Kidney tubule cell (primary cell): ENCODE measurements at regions not wholly inside any gene's neighbourhood (a gene's known extent, or its start where the extent isn't known, plus 50 kb on each side); places are given as distances from the start of the nearest gene placed in this dataset.

ENCODE experiments used
- DNase-seq: peaks from one replicate; pipeline ENCODE4 v3.0.0-alpha.2; 2018; ENCODE audit warnings: low spot score

DNA sequence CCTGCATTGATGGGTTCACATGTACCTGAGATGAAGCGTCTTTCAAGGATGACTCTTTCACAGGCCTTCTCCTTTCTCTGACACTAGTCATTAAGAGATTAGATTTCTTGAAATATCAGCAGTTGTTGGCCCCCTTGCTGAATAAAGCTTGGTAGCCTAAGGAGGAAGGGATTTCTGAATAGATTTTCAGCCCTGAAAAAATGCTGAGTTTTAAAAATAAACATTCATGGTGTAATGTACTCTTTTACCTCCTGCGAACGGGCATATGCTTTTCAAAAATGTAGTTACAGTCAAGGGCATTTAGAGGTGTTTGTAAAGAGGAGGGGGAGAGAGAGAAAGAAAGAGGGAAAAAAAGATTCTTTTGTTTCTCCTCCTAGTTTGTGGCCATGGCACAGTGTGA, 222.7 kb downstream of the SOX4 start:
- DNase-seq, result no peak

DNA sequence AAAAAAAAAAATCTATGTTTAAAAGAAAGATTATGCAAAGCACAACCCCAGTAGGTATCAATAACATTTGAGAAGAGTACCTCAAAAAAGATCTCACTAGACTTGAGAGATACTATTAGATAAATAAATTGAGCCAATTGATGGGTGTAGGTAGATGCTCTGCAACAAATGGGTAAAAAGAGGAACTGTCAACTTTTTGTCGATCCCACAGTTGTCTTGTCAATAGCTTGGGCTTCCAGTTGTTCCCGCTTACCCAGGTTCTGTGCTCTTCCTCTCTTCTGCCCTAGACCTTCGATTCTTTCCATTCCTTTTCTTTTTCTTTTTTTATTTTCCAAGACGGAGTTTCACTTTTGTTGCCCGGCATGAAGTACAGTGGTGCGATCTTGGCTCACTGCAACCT, 226.9 kb downstream of the SOX4 start:
- DNase-seq, result no peak

DNA sequence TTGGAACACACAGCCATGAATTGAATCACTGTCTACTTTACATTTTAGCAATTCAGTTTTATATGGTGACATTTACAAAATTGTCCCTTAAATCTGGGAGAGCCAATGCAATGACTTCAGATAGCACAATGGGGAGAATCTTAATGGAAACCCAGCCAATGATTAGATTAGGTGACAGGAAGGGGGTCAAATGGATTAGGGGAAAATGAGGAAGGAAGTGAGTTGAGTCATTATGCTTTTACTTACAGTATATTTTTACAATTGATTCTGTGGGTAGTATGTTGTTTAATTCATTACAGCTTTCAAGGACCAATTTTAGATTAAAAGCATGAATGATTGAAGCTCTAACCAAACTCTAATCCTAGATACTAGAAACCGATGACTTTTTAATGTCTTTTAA, 229.8 kb downstream of the SOX4 start:
- no peak for DNase-seq

DNA sequence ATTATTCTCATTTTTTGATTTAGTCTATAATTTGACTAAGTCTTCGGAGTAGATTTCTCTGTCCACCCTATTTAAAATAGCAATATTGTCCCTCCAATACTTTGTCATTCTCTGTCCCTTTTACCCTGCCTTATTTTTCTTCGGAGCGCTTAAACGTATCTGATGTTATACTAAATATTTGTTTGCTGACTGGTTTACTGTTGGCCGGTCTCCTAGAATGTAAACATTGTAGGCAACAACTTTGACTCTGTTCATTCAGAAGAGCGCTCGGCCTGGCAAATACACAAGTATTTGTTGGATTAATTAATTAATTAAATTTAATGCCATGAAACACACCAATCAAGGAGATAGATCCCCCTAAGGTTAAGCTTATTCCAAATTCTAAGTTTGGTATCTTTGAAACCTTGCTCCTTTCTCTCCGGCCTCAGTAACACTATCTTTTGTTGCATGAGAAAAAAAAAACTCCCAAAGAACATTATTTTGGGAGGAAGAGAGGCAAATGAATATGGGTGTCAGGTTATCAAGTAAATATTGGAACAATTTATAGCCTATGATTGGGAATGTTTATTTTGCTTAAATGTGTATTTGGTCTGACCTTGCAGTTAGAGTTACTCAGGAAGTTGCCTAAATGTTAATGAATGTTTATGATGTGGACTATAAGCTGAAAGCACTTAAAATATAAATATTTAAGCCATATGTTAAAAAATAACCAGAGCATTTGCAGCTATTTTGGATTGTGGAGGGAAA, 231.1 kb downstream of the SOX4 start:
- DNase-seq, result no peak

DNA sequence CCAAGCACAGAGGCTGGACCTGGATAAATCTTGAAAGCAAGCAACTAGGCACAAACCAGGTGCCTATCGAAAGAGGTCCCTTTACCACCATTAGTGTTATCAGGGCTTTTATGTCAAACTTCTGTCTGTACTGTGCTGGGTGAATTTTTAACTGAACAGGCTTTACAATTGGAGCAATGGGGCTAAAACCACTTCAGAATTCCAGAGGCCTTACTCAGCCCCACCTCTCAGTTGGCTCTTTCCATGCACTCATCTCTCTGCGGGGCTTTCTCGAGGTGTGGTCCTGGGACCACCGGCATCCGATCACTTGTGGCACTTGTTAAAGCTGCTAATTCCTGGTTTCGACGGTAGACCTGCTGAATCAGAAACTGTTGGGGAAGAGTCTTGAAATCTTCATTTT, 232.5 kb downstream of the SOX4 start:
- peak; percentile 86 for DNase-seq

DNA sequence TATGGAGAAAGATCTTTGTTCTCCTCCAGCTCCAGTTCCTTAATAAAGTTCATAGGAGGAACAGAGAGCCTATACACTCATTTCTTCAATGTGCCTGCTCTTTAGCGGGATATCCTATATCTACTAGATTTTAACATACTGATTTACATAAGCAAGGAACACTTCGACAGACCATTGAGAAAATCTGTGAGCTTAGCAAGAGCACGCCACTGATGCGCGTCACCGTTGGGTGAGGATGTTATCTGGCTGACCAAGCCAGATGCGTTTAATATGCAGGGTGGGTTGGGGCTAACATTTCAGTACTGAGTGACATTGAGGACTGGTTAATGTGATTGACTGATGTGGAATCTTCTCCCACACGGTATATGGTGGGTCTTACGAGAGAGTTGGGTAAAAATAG, 233.4 kb downstream of the SOX4 start:
- DNase-seq, result no peak

DNA sequence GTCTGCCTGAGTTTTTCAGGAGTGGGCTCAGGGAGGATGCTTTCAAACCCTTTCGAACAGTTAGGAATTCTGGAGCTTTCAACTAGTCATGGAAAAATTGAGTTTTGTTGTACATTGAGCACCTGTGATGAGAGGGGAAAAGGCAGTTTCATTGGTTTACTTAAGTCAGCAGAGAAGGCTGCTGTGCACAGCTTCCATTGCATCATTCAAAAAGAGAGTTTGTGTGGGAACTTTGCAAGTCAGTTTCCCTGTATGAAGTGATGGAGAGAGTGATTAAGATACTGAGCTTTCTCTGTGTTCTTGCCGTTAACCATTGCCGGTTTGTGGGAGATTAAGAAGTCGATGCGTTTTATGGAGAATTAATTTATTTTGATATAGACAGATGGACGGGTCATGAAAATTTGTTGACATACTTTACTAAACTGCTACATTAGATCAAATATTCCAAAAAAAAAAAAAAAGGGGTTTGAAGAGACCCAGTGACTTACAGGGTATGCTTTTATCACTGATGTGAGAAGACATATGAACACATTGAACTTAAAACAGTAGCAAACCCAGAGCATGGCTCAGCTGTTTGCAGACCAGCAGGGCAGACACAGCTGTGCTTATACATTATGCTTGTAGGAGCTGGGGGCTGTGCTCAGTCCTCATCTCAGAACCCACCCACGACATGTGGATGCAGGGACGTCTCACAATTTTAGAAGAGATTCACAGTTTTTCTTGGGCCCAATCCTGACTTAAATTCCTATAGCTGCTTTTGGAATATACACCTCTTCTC, 234.1 kb downstream of the SOX4 start:
- no peak for DNase-seq

DNA sequence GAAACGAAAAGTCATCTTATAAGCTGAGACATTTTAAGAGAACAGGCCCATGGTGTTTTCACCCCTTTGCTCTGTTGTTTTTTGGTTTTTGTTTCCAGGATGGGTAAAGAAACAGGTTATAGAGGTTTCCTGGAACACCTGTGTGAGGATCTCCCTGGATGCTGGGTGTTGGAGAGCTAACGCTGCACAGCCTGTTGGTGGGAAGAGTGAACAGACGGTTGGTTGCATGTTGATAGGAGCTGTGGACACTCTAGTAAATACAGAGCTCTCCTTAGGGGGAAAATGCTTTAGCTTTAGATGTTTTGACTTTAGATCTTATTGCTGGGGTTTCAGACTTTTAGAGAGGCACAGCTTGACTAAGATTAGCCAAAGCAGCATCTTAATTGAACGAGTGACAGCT, 235.2 kb downstream of the SOX4 start:
- DNase-seq, result no peak

DNA sequence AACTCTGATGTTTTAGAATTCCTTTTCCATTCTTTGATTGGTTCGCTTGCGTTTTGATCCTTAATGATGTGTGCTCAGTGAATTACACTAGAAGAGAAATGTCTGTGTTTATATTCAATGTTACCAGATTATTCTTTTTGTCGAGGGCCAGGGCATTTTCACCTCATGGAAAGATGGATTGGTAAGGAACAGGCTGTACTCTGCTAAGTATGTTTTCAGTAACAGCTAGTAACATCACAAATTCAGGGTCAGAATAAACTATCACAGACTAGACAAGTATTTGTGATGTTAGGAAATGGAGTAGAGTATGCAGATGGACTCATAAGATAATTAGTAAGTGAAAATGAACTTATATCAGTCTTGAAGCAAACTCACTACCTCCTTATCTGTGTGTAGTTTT, 235.6 kb downstream of the SOX4 start:
- no peak for DNase-seq

DNA sequence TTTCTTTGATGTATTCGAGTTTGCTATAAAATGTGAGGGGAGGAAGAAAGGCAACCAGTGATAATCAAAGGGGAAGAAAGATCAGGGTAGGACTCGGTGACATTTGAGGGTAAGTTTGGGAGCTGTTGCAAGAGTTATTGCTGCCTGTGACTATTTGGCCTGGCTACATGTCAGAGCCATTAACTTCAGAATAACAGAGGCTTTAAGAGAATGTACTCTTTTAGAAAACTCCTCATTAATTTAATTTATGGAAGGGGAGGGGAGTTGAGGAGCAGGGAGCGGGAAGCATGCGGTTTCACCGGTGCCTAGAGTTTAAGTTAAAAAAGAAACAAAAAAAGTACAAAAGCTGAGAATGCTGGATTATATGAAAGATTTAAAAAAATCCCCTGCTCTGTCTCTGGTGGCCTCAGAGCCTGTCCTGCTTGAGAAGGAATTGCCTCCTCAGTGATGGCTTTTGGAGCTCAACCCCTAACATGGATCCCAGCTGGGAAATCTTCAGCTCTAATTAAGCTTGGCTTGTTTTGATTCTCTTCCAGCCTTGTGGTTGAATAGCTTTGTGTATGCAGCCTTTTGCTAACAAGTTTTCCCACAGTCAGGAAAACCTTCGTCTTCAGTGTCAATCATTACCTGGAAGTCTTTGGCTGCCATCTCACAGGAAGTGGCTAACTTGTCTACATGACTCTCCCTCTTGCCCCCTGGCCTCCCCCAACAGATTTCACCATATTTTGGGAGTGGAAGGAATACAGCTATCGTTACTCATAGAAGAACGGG, 238.2 kb downstream of the SOX4 start:
- peak; percentile 91 for DNase-seq

DNA sequence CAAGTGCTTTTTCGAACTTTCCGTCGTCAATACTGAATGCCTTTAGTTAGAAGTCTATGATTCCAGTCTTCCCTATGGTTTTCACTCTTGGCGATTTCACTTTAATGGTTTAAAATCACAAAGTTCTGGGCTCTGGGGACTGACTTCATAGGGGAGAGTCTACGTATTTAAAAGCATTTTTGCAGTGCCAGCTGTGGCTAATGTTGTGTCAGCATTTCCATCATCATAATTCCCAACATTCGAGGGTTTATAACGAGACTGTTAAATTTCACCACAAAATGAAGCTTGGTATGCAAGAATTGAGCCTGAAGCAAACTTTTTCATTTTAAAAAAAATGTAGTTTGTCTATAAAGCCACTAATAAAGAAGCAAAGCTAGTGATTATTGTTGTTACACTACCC, 242.7 kb downstream of the SOX4 start:
- DNase-seq, result no peak

DNA sequence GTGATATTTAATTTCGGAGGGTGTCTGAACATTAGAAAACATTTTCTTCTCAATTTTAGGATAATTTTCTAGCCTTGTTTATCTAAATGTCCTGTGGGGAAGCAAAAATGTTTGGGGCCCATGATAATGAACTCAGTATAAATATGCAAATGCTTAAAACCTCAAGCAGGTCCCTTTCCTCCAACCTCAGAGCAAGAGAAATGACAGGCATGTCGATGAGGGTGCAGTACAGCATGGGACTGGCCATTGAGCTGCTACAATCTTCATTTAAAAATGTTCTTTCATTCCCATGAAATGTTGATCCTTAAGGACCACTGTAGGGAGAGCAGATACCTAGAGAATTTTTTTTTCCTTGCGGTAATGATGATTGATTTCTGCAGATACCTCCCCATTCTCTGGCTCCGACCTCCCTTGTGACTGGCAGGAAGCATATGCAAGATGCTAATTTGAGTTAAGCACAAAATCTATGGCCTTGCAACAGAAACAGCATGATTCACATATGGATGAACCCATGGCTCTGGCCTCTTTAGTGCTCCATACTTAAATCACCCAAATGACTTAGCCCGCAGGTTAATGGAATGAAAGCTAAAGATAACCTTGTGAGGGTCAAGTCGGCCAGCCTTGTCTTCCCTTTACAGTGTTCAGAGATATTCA, 243.3 kb downstream of the SOX4 start:
- no peak for DNase-seq

DNA sequence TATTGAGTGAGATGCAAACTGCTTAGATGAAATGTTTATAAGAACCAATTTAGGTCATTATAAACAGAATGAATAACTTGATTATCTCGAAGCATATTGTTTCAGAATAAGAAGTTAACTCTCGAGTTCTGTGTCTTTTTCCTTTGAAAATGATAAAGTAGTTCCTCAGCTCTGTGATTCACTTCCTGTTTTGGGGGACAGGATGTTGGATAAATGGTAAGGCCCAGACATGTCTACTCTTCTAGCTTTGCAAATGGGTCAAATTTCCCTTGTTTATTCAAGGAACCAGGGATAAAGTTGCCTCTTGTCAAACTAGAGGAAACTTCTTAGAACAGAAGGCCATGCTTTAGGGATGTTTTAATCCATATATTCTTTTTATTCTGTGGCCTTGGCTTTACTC, 246.9 kb downstream of the SOX4 start:
- DNase-seq, result peak; percentile 15

DNA sequence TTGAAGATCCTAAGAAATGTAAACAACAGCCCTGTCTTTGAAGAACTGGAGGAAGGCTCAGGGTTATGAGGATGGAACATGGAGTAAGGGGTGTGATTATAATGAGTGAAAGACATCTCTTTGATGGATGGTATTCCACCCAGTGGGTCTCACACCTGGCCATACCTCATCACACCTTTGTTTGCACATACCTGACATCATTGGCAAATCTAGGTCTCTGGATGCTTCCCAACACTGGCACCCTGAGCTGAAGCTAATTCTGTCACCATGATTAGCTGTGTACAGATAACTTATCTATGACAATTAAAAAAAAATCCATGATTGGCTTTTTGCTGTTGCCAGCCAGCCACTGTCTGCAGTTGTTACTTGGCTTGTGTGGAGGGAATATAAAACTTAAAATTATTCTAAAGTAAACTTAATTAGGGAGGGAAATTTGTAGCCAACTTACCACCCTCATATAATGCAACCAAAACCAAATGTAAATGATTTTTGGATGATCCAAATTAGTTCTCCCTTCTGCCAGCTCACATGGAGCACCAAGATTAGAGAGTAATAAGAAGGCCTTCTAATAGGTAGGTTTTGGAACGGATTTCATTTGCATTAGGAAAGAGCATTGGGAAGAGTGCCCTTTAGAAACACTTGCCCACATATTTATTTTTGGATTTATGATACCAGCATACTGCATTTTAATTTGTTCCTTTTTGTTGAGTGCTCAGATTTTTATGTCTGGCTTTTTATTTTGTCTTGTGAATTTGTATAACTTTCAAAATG, 249.5 kb downstream of the SOX4 start:
- DNase-seq, result no peak

DNA sequence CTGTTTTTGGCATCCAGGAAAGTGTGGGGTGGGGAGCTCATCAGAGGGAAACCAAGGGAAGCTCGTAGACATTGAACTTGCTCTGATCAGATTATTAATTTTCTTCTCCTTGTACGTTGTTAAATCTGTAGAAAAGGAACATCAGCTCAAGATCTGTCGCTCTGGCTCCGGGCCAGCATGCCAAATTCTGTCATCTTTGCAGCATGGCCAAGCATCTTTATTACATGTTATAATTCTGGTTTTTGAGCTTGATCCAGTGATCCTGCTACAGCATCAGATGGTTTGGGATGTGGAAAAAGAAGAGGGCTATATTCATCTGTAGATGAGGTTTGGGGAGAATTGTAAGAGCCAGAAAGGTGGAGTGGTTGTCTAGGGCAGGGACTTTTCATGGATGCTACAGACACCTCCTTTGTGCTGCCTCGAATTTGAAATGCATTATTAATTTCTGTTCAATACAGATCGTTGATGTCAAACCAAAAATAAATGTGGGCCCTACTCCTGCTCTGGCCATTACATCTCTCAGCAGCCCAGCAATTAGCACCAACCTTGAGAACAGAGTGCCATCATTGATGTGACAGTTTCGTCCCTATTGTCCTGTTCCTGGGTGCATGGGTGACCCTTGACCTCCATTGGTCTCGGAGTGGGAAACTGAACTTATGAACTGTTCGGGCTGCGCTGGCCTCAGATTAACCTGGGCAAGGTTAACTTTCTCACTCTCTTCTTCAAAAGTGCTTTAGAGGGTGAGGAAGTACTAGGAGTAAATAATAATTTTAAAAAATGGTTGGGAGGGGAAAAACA, 250.8 kb downstream of the SOX4 start:
- DNase-seq, result no peak

DNA sequence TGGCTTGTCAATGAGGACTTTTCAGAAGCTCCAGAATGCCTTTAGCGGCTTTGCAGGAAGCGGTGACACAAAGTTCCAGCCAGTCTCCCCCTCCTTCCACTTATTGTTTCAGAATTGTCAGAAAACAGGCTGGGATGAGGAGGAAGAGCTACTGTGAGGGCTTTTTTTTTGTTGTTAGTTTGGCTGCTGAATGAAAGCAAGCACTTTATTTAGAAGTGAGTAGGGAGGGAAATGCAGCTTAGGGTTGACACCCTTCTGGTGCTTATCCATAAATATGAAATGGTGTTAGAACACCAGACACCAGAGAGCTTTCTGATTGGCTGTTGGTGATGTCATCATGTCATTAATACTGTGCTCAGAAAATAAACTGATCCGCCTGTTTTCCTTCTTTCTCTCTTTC, 251.5 kb downstream of the SOX4 start:
- no peak for DNase-seq

DNA sequence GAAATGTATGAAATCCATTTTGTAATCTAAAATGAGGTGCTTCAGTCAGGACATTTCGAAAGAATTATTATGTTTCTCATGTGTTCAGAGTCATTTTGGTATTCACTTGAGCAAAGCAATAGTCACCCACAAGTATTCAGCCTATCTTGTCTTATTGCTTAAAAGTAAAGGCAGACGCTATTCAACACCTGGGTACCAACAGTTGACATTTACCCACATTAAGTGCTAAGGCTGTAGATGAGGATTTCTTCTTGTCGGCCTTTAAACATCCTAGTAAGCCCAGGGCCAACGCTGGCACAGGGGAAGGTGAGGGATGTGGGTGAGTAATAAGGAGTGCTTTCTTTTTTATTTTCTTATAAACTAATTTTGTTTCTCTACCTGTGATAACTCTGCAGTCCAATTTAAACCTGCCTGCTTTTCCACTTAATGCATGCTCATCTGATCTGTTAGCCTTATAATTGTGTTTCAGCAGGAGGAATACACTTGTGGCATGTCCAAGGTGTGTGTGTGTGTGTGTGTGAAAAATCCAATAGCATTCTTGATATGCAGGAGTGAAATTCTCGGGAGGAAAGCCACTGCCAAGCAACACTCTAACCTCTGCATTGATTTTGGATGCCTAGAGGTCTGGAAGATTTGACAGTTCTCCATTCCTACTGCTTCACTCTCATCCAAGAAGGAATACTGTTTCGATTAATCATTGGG, 252.0 kb downstream of the SOX4 start:
- peak; percentile 18 for DNase-seq

DNA sequence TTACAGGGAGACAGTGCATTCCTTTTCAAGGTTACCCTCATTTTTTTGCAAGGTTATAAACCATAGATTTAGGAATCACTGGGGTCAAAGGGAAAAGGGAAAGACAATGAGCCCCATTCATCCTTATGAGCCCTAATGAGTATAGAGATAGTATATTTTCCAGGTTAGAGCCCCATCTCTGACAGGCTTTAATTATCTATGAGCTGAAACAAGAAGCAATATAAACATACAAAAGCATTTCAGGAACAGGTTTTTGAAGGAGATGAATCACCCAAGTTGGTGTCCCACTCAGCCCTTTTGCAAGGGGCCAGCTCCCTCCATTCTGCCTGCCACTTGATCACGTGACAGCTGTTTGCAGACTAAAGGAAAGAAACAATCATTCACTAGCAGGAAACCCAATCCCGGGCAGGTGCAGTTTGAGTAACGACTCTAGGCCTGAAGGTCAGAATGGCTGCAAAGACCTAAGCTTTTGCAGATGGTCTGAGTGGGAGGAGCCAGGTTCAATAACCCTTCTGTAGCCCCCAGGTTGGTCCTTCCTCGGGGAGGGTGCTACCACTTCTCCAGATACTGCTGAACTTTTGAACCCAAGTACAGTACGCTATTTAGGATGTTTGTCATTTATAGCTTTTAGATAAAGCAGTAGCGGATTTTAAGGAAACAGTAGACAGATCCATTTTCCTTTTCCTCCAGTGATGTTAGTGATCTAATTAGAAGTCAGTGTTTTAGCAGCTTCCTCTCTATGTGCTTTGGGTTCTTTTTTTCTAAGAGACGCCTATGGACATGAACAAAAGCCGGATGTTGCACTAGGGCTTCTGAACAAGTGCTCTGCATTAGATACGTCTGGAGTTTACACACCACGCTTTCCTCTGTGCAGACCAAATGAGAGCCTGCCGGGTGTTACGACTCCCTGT, 253.2 kb downstream of the SOX4 start:
- DNase-seq, result peak; percentile 72
